ENCODE measurements at regions not wholly inside any gene's neighbourhood (a gene's known extent, or its start where the extent isn't known, plus 50 kb on each side); places are given as distances from the start of the nearest gene placed in this dataset.

DNA sequence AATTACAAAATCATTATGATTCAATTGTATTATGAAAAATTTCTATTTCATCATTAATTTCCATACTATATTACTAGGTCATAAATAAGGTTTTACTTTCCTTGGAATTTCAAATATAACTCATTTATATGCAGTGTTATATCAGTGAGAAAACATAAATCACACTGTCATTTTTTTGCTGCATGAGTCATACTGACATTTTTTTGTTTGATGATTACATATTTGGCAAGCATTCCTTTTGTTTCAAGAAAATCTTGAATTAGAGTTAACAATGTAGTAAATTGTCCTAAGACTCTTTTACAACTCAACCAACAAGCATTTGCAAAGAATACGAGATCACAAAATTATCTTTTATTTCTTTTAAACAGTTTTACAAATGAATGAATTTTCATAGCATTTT is 298.4 kb upstream of the SEMA6A start:
- TF ChIP-seq, protein P1, sequence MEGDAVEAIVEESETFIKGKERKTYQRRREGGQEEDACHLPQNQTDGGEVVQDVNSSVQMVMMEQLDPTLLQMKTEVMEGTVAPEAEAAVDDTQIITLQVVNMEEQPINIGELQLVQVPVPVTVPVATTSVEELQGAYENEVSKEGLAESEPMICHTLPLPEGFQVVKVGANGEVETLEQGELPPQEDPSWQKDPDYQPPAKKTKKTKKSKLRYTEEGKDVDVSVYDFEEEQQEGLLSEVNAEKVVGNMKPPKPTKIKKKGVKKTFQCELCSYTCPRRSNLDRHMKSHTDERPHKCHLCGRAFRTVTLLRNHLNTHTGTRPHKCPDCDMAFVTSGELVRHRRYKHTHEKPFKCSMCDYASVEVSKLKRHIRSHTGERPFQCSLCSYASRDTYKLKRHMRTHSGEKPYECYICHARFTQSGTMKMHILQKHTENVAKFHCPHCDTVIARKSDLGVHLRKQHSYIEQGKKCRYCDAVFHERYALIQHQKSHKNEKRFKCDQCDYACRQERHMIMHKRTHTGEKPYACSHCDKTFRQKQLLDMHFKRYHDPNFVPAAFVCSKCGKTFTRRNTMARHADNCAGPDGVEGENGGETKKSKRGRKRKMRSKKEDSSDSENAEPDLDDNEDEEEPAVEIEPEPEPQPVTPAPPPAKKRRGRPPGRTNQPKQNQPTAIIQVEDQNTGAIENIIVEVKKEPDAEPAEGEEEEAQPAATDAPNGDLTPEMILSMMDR (conservative IDR thresholded peaks at IDR 0.05; ENCODE audit: low read length): no peak
- no peak for TF ChIP-seq EZH2phosphoT487 (IDR thresholded peaks at IDR 0.05; ENCODE audit: borderline replicate concordance, low read depth, low read length)
